Uterus (tissue), 2 donors: ENCODE measurements at regions not wholly inside any gene's neighbourhood (a gene's known extent, or its start where the extent isn't known, plus 50 kb on each side); places are given as distances from the start of the nearest gene placed in this dataset.

ENCODE experiments used
- CTCF ChIP-seq, 4 experiments: fragments of 200-600 bp in 2 of 4; fragments of 450-650 bp in 2 of 4; sonication (generic) in 2 of 4; IDR thresholded peaks; one replicate each; pipeline ENCODE4 v1.5.1; 2016 to 2019; ENCODE audit warnings: antibody characterized with exemption in 4 of 4, mild to moderate bottlenecking in 2 of 4, moderate library complexity in 1 of 4
- POLR2A ChIP-seq, 2 donors: fragments of 450-650 bp; IDR thresholded peaks; one replicate each; pipeline ENCODE4 v1.6.1; 2016; ENCODE audit warnings: antibody characterized with exemption in 2 of 2, mild to moderate bottlenecking in 1 of 2, moderate library complexity in 1 of 2

- no peak for TF ChIP-seq POLR2A (IDR thresholded peaks at IDR 0.05)
- TF ChIP-seq CTCF (IDR thresholded peaks at IDR 0.05), result no peak
Measured at GRCh38 chr22:47401592-47401898, 639.1 kb downstream of the TBC1D22A start.
